NCI-H2029 treated with DMSO at 0.1 percent for 48 hours (cell line): ENCODE measurements at regions not wholly inside any gene's neighbourhood (a gene's known extent, or its start where the extent isn't known, plus 50 kb on each side); places are given as distances from the start of the nearest gene placed in this dataset.
"Not testable (repeated sequence)": the region's sequence is repeated elsewhere in the genome, so short reads cannot be mapped to it uniquely, and the experiment has no call there.

Experiments
- DNase-seq: peaks from one replicate; lab custom pipeline; 2025; lab: John Stamatoyannopoulos, UW

DNA sequence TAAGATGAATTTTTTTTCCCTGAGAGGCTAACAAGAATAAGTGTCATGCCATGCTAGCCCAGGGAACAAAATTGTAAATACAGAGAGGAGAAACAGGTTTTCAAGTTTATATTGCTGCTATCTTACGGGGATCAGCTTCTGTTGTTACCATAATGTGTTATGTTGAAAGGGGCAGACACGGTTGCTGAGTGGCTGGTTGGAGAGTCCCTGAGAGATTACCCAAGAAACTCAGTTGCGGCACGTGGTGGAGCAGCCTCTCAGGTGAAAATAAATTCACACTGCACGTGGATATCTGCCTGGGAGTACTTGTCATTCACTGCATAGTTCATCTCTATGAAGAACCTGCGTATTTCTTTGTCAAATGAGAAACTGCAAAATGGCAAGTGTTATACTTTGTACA, 293.6 kb downstream of the TDRD3 start:
- no peak for DNase-seq

GRCh38 chr13:60689571-60689970, 292.6 kb downstream of the TDRD3 start:
- no peak for DNase-seq

- no peak for DNase-seq
Observed at GRCh38 chr13:60689076-60689475, 292.1 kb downstream of the TDRD3 start.

DNA sequence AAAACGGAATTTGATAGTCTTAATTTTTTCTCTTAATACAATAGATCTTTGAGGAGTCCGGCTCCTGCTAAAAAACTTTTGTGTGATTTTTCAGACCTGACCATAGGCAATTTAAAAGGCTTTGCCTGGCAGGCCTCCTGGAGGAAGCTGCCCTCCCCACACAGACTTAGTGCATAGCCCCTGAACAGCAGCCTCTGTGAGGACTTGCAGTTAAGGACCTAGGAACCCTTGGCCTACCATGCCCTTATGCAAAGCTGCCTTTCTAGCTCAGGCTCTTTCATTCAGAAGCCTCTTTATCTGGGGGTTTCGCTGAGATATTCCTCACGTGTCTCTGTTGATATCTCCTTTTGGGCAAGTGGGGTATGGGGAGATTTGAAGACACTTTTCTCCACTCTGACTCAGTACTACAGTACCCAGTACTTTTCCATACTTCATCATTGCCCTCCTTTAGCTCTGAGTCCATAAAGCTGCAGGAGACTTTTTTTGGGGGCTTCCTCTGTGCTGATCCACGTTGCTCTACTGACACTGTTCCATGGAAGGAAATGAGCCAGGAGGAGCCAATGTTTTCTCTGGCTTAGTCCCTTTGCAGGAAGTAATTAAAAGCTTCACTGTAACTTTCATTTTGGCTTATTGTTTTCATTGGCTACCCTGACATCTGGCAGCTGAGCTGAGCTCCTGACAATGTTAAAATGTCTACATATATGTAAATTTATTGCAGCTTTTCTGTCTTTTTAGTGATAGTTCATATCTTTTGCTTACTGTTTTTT, 283.1 kb downstream of the TDRD3 start:
- DNase-seq: no peak

- no peak for DNase-seq
Observed at GRCh38 chr13:60679131-60679530, 282.1 kb downstream of the TDRD3 start.

DNA sequence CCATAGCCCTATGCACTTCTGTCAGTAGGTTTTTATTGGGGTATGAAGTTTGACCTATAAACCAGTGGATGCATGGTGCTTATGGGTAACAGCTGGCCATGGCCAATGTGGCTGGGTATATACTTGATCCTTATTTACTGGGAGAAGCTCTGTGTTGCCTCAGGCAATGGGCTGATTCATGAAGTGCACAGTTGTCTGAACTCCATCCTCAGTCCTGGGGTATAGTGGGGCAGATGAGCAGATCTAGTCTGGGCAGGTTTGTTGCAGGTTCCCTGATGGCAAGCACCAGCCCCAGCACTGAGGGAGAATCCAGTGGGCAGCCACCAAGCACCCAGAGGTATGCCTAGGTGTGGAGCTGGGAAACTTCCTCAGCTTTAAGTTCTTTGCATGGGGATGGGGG, 274.4 kb downstream of the TDRD3 start:
- DNase-seq: no peak

- DNase-seq: no peak
Observed at GRCh38 chr13:60663788-60664187, 266.8 kb downstream of the TDRD3 start.

DNA sequence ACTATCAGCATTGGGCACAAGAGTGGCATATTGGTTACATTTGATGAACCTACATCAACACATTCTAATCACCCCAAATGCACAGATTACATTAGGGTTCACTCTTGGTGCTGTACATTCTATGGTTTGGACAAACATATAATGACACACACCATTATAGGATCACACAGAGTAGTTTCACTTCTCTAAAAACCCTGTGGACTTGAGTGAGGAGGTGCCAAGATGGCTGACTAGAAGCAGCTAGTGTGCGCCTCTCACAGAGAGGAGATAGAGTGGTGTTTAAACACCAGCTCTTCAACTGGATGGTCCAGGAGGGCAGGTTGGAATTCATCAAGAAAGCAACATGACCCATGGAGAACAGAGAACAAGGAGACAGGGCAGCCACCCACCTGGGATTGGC, 265.6 kb downstream of the TDRD3 start:
- no peak for DNase-seq

DNA sequence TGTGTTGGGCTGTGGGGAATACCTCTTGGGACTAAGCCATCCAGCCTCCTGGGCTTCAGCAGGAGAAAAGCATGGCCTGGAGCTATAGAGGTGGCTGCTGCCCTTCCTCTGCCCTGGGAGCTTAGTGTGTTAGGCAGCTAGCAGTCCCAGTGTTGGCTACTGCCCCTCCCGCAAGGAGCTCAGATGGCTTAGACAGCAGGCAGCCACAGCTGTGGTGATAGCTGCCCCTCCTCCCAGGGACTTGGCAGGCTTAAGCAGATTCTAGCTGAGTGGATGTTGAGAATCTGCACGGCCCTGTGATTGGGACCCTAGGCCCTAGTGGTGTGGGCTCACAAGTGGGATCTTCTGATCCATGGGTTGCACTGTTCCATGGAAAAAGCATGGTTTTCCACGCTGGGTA, 264.5 kb downstream of the TDRD3 start:
- no peak for DNase-seq

DNA sequence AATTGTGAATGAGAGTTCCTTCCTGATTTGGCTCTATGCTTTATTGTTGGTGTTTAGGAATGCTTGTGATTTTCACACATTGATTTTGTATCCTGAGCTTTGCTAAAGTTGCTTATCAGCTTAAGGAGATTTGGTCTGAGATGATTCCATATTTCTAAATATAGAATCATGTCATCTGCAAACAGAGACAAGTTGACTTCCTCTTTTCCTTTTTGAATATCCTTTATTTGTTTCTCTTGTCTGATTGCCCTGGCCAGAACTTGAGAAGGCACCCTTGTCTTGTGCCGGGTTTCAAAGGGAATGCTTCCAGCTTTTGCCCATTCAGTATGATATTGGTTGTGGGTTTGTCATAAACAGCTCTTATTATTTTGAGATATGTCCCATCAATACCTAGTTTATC, 260.6 kb downstream of the TDRD3 start:
- not testable (repeated sequence) for DNase-seq

- DNase-seq: no peak
Observed at GRCh38 chr13:60655256-60655655, 258.2 kb downstream of the TDRD3 start.

- no peak for DNase-seq
Observed at GRCh38 chr13:60654415-60654814, 257.4 kb downstream of the TDRD3 start.

DNA sequence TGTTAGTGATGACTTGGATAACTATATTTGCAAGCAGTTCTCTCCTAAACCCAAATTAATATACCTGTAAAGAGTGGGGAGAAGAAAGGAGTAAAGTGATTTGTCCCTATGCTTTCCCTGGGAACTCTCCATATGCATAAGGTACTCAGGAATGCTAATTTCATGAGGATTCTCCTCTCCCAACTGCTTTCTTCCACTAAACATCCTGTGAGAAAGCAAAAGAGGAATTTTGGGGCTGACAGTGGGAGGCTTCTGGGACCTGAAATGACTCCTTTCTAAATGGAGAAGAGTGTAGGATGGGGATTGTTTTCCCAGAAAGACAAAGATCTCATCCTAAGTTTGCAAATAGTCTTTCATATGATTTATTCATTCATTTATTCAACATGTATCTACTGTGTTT, 250.5 kb downstream of the TDRD3 start:
- DNase-seq: no peak

DNA sequence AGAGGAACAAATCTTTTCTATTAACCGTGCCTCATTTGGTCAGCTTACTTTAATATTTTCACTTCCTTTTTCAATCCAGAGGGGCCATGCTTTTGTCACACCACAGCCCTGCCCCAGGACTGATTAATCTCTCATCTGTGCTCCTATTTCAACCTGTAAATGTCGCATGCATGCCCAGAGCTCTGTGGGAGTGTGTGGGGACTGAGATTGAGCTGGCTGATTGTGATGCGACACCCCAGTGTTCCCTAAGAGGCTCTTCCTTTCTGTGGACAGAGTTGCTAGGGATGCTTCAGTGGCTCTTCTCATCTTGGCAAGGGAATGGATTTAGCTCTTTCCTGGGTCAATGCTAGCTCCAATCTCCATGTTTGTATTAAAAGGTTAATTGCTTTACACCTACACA, 249.6 kb downstream of the TDRD3 start:
- DNase-seq: no peak

GRCh38 chr13:60645676-60646075, 248.7 kb downstream of the TDRD3 start:
- DNase-seq: no peak

GRCh38 chr13:60642552-60642951, 245.5 kb downstream of the TDRD3 start:
- no peak for DNase-seq

DNA sequence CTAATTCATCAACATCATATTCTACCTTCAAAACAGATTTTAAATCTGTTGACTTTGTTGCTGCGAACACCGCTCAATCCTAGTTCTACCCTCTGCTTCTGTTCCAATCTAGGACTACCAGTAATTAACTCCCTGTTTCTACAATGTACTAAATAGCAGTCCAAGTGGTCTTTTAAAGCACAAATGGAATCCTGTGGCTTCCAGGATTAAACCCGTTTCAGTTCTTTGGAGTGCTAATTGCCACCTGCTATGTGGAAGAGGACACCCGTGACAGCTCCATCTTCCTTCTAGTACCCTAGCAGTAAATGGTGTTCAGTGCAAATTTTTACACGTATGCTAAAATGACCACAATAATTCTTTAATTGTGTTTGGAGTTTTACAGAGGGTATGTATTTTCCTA, 232.1 kb downstream of the TDRD3 start:
- DNase-seq: no peak

- no peak for DNase-seq
Observed at GRCh38 chr13:60627071-60627686, 230.2 kb downstream of the TDRD3 start.
